ENCODE measurements at regions not wholly inside any gene's neighbourhood (a gene's known extent, or its start where the extent isn't known, plus 50 kb on each side); places are given as distances from the start of the nearest gene placed in this dataset.

DNA sequence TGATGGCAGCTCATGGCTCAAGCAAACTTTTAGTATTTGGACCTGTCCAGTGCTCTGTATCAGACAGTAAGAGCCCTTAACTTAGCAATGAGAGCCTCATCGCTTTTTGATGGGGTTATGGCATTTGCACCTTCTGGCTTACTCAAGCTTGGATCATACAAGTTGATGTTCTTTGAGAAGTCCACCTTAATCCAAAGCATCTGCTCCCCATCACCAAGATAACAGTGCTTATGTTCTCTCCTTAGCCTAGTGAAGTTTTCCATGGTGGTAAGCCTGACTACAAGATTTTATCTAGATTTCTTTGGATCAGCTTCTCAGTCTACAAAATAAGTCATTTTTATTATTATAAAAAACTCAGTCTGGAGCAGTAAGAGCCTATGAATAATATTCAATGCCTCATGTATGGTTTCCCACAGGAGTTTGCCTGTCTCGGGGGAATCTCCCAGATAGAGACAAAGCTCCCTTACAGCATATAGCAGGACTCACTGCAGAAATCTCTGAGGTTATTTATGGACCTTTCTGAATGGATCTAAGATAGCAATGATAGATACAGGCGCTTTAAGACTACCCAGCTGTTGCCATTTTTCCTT is 472.2 kb upstream of the LINC00305 start:
- Histone ChIP-seq H3K27me3 (ENCODE audit: control insufficient read depth in 1 of 2, insufficient read depth in 2 of 2, low read length in 2 of 2) (no peaks in the 10 kb centered on the region), H3K27ac (ENCODE audit: extremely low read length, insufficient read depth, low read length) (no peak overlapping the region), H2AFZ (ENCODE audit: low read length) (no peak overlapping the region), H3K4me2 (ENCODE audit: low read depth, low read length) (no peak overlapping the region), H3K9me3 (ENCODE audit: low read length) (peaks cover 43% of the 10 kb centered on the region), H3K9ac (ENCODE audit: insufficient read depth, low read depth, low read length) (no peak overlapping the region), H3K79me2 (ENCODE audit: insufficient read depth, low read length) (no peaks in the 10 kb centered on the region), H4K20me1 (ENCODE audit: insufficient read depth, low read length) (no peaks in the 10 kb centered on the region), H3K4me1 (ENCODE audit: insufficient read depth, low read length) (no peaks in the 10 kb centered on the region), H3K4me3 (replicated peaks in 1 of 3; ENCODE audit: insufficient read depth in 1 of 3, low read depth in 2 of 3, low read length in 3 of 3) (no peak overlapping the region), H3K36me3 (replicated peaks in 1 of 2; ENCODE audit: control insufficient read depth in 1 of 2, insufficient read depth in 2 of 2, low read length in 2 of 2) (no peaks in the 10 kb centered on the region)
- ATAC-seq = no peak
- no peak for DNase-seq (ENCODE audit: low spot score)
- no peak for FAIRE-seq
- no peak for TF ChIP-seq HES4 (CRISPR knock-in tag; IDR thresholded peaks at IDR 0.05; ENCODE audit: borderline replicate concordance)
- no peak for TF ChIP-seq ZNF570 (CRISPR knock-in tag; IDR thresholded peaks at IDR 0.05; ENCODE audit: borderline replicate concordance)
- TF ChIP-seq JARID2 (CRISPR knock-in tag; IDR thresholded peaks at IDR 0.05; ENCODE audit: insufficient replicate concordance) = no peak
- TF ChIP-seq RFX3 (CRISPR knock-in tag; IDR thresholded peaks at IDR 0.05) = no peak
- TF ChIP-seq ZNF225 (CRISPR knock-in tag; IDR thresholded peaks at IDR 0.05) = no peak
- no peak for TF ChIP-seq HNF4A (CRISPR knock-in tag; IDR thresholded peaks at IDR 0.05)
- TF ChIP-seq, protein P1, sequence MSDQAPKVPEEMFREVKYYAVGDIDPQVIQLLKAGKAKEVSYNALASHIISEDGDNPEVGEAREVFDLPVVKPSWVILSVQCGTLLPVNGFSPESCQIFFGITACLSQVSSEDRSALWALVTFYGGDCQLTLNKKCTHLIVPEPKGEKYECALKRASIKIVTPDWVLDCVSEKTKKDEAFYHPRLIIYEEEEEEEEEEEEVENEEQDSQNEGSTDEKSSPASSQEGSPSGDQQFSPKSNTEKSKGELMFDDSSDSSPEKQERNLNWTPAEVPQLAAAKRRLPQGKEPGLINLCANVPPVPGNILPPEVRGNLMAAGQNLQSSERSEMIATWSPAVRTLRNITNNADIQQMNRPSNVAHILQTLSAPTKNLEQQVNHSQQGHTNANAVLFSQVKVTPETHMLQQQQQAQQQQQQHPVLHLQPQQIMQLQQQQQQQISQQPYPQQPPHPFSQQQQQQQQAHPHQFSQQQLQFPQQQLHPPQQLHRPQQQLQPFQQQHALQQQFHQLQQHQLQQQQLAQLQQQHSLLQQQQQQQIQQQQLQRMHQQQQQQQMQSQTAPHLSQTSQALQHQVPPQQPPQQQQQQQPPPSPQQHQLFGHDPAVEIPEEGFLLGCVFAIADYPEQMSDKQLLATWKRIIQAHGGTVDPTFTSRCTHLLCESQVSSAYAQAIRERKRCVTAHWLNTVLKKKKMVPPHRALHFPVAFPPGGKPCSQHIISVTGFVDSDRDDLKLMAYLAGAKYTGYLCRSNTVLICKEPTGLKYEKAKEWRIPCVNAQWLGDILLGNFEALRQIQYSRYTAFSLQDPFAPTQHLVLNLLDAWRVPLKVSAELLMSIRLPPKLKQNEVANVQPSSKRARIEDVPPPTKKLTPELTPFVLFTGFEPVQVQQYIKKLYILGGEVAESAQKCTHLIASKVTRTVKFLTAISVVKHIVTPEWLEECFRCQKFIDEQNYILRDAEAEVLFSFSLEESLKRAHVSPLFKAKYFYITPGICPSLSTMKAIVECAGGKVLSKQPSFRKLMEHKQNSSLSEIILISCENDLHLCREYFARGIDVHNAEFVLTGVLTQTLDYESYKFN (CRISPR knock-in tag; conservative IDR thresholded peaks at IDR 0.05) = no peak
- no peak for TF ChIP-seq ZBTB8A (CRISPR knock-in tag; IDR thresholded peaks at IDR 0.05; ENCODE audit: borderline replicate concordance, low read depth)
- no peak for TF ChIP-seq PCBP1 (IDR thresholded peaks at IDR 0.05; ENCODE audit: borderline replicate concordance, low read depth, low read length)
- TF ChIP-seq, protein P2, sequence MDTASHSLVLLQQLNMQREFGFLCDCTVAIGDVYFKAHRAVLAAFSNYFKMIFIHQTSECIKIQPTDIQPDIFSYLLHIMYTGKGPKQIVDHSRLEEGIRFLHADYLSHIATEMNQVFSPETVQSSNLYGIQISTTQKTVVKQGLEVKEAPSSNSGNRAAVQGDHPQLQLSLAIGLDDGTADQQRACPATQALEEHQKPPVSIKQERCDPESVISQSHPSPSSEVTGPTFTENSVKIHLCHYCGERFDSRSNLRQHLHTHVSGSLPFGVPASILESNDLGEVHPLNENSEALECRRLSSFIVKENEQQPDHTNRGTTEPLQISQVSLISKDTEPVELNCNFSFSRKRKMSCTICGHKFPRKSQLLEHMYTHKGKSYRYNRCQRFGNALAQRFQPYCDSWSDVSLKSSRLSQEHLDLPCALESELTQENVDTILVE (CRISPR knock-in tag; IDR thresholded peaks at IDR 0.05) = no peak
- POLR2A ChIA-PET = no interaction called here
- intact Hi-C loops (cut with micrococcal nuclease; ENCODE audit: unreplicated experiment) = no loop called here
- in situ Hi-C loops (cut with HindIII; ENCODE audit: extremely low pct_ligation_motif_present, low pct_unique_long_range_greater_than_20kb) = no loop called here
- CTCF ChIA-PET (ENCODE audit: low intra/inter-chr PET ratio, low total read pairs) = no interaction called here
- no TSS peak for BruUV-seq (replicated peaks)
- 4% methylated on average over 3 of the region's 3 CpGs for WGBS (ENCODE audit: low lambda C conversion rate)
